Dermis blood vessel endothelial cell (primary cell): ENCODE measurements at regions not wholly inside any gene's neighbourhood (a gene's known extent, or its start where the extent isn't known, plus 50 kb on each side); places are given as distances from the start of the nearest gene placed in this dataset.

Source experiments
- DNase-seq: peaks from one replicate; pipeline ENCODE4 v3.0.0; 2010

- DNase-seq = no peak
Observed at GRCh38 chr13:103328899-103329298, 262.7 kb upstream of the SLC10A2 start.

- no peak for DNase-seq
Observed at GRCh38 chr13:103326326-103326725, 260.1 kb upstream of the SLC10A2 start.

- no peak for DNase-seq
Observed at GRCh38 chr13:103325672-103326071, 259.5 kb upstream of the SLC10A2 start.

GRCh38 chr13:103324641-103325040 lies 258.4 kb upstream of the SLC10A2 start:
- no peak for DNase-seq

- no peak for DNase-seq
Observed at GRCh38 chr13:103315711-103316110, 249.5 kb upstream of the SLC10A2 start.

- no peak for DNase-seq
Observed at GRCh38 chr13:103312467-103312866, 246.2 kb upstream of the SLC10A2 start.

GRCh38 chr13:103308667-103309066 lies 242.4 kb upstream of the SLC10A2 start:
- no peak for DNase-seq

- no peak for DNase-seq
Observed at GRCh38 chr13:103306163-103306562, 239.9 kb upstream of the SLC10A2 start.

GRCh38 chr13:103303078-103303651 lies 236.9 kb upstream of the SLC10A2 start:
- no peak for DNase-seq

GRCh38 chr13:103302676-103303075 lies 236.5 kb upstream of the SLC10A2 start:
- DNase-seq = no peak

GRCh38 chr13:103299079-103299478 lies 232.9 kb upstream of the SLC10A2 start:
- DNase-seq = no peak

GRCh38 chr13:103297083-103297482 lies 230.9 kb upstream of the SLC10A2 start:
- DNase-seq = no peak

GRCh38 chr13:103291798-103292572 lies 225.8 kb upstream of the SLC10A2 start:
- no peak for DNase-seq

GRCh38 chr13:103291226-103291625 lies 225.0 kb upstream of the SLC10A2 start:
- no peak for DNase-seq

GRCh38 chr13:103289681-103290080 lies 223.5 kb upstream of the SLC10A2 start:
- no peak for DNase-seq

GRCh38 chr13:103288114-103288513 lies 221.9 kb upstream of the SLC10A2 start:
- DNase-seq = no peak

GRCh38 chr13:103287659-103288058 lies 221.4 kb upstream of the SLC10A2 start:
- DNase-seq = no peak

- no peak for DNase-seq
Observed at GRCh38 chr13:103284466-103284865, 218.2 kb upstream of the SLC10A2 start.

GRCh38 chr13:103283451-103283820 lies 217.2 kb upstream of the SLC10A2 start:
- DNase-seq = no peak

GRCh38 chr13:103282571-103283450 lies 216.6 kb upstream of the SLC10A2 start:
- no peak for DNase-seq

- no peak for DNase-seq
Observed at GRCh38 chr13:103277959-103278694, 211.9 kb upstream of the SLC10A2 start.

- DNase-seq = no peak
Observed at GRCh38 chr13:103276775-103277498, 210.7 kb upstream of the SLC10A2 start.
